Prostate gland (tissue), 2 donors: ENCODE measurements at regions not wholly inside any gene's neighbourhood (a gene's known extent, or its start where the extent isn't known, plus 50 kb on each side); places are given as distances from the start of the nearest gene placed in this dataset.
"Not testable (repeated sequence)": the region's sequence is repeated elsewhere in the genome, so short reads cannot be mapped to it uniquely, and the experiment has no call there.

ENCODE experiments used
- POLR2A ChIP-seq: fragments of 450-650 bp; IDR thresholded peaks from one replicate; pipeline ENCODE4 v1.6.1; 2016; ENCODE audit warnings: antibody characterized with exemption, mild to moderate bottlenecking
- POLR2AphosphoS5 ChIP-seq: sonication (generic); formaldehyde crosslinking; IDR thresholded peaks from one replicate; pipeline ENCODE4 v1.6.1; 2017; ENCODE audit warnings: antibody characterized with exemption
- TF ChIP-seq, protein P1 (sequence below), 4 experiments: fragments of 200-600 bp in 2 of 4; fragments of 450-650 bp in 2 of 4; sonication (generic) in 2 of 4; IDR thresholded peaks; 1 replicate in 3 of 4; 2 replicates in 1 of 4; pipeline ENCODE4 v1.5.1; 2016 to 2019; ENCODE audit warnings: antibody characterized with exemption in 4 of 4, mild to moderate bottlenecking in 2 of 4, moderate library complexity in 2 of 4

DNA sequence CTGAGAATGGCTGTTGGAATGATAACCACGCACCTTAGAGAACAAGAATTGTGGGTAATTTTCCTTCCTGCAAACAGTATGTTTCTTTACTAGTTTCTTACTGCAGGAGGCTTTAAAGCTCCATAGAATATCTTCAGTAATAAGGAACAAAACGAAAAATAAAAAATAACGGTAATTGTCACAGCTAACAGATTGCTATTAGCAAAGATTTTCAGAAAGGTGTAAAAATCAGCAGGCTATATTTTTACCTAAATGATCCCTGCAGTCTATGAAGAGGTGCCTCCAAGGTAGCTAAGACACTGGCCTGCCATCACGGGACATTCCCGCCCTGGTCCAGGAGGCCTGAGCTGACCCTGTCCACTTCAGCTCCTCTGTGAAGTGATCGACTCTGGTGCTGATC is 127.6 kb upstream of the KCNJ18 start:
- TF ChIP-seq, protein P1, sequence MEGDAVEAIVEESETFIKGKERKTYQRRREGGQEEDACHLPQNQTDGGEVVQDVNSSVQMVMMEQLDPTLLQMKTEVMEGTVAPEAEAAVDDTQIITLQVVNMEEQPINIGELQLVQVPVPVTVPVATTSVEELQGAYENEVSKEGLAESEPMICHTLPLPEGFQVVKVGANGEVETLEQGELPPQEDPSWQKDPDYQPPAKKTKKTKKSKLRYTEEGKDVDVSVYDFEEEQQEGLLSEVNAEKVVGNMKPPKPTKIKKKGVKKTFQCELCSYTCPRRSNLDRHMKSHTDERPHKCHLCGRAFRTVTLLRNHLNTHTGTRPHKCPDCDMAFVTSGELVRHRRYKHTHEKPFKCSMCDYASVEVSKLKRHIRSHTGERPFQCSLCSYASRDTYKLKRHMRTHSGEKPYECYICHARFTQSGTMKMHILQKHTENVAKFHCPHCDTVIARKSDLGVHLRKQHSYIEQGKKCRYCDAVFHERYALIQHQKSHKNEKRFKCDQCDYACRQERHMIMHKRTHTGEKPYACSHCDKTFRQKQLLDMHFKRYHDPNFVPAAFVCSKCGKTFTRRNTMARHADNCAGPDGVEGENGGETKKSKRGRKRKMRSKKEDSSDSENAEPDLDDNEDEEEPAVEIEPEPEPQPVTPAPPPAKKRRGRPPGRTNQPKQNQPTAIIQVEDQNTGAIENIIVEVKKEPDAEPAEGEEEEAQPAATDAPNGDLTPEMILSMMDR (IDR thresholded peaks at IDR 0.05) = not testable (repeated sequence)
- TF ChIP-seq POLR2AphosphoS5, POLR2A: not testable (repeated sequence)
